GM21367 (cell line): ENCODE measurements at regions not wholly inside any gene's neighbourhood (a gene's known extent, or its start where the extent isn't known, plus 50 kb on each side); places are given as distances from the start of the nearest gene placed in this dataset.
"Not testable (repeated sequence)": the region's sequence is repeated elsewhere in the genome, so short reads cannot be mapped to it uniquely, and the experiment has no call there.

Source experiments
- ATAC-seq: cut with Tn5 transposase; IDR thresholded peaks from one replicate; pipeline ENCODE4 v1.9.1; 2021; ENCODE audit not compliant: unreplicated experiment

GRCh38 chr2:53498210-53498609 is 269.4 kb upstream of the CHAC2 start:
- no peak for ATAC-seq

GRCh38 chr2:53497020-53497419 is 270.6 kb upstream of the CHAC2 start:
- ATAC-seq, result no peak

- ATAC-seq, result no peak
Measured at GRCh38 chr2:53493210-53493609, 274.4 kb upstream of the CHAC2 start.

DNA sequence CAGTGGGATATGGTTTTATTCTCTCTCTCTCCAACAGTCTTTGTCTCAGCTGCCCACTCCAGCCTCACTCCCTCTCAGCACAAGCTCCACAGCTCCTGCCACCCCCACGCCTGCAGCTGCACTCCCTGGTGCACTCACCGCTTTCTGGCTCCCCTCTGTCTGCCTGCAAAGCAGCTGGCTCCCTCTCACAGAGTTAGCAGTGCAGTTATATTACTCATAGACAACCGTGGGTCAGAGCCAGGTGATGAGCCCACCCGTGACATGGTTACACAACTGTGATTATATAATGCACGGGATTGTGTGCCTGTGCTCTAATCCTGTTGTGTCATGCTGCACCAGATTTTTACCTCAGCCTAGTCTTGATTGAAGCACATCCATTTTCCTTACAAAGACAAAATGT is 276.9 kb upstream of the CHAC2 start:
- ATAC-seq, result no peak

DNA sequence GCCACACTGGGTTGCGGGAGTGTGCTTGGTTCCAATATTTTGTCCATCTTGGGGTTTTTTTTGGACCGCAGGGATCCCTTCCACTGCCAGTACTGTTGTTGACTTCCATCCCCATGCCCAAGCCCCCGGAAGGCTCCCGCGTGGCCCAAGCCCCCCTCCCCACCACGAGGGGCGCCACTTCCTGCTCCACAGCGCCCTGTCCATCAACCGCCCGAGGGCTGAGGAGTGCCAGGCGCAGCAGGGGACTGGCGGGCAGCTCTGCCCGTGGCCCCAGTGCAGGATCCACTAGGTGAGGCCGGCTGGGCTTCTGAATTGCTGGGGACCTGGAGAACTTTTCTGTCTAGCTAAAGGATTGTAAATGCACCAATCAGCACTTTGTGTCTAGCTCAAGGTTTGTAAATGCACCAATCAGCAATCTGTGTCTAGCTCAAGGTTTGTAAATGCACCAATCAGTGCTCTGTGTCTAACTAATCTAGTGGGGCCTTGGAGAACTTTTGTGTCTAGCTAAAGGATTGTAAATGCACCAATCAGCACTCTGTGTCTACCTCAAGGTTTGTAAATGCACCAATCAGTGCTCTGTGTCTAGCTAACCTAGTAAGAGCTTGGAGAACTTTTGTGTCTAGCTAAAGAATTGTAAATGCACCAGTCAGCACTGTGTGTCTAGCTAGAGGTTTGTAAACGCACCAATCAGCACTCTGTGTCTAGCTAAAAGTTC is 281.3 kb upstream of the CHAC2 start:
- ATAC-seq, result not testable (repeated sequence)

GRCh38 chr2:53485021-53485728 is 282.4 kb upstream of the CHAC2 start:
- no peak for ATAC-seq

- ATAC-seq, result no peak
Measured at GRCh38 chr2:53484531-53484930, 283.1 kb upstream of the CHAC2 start.

GRCh38 chr2:53477517-53477916 is 290.1 kb upstream of the CHAC2 start:
- no peak for ATAC-seq

GRCh38 chr2:53476834-53477233 is 290.8 kb upstream of the CHAC2 start:
- no peak for ATAC-seq

GRCh38 chr2:53475766-53476165 is 291.8 kb upstream of the CHAC2 start:
- ATAC-seq, result no peak

DNA sequence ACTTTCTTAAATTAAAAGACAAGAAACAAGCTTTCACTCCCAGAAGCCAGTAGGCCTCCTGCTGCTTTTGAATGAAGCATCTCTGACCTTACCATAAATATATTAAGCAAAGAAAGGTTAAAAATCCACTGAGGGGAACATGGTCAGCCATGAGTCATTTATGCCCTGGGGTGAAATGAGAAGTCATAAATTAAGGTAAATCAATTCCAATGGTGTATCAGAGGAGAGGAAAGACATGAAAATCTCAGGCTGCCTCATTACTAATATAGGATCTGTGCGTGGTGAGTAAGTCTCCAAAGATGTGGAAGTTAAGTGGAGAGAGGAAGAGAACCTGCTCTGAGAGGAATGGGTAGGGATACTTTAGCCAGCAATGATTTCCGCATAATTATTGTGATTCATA is 292.3 kb upstream of the CHAC2 start:
- no peak for ATAC-seq

DNA sequence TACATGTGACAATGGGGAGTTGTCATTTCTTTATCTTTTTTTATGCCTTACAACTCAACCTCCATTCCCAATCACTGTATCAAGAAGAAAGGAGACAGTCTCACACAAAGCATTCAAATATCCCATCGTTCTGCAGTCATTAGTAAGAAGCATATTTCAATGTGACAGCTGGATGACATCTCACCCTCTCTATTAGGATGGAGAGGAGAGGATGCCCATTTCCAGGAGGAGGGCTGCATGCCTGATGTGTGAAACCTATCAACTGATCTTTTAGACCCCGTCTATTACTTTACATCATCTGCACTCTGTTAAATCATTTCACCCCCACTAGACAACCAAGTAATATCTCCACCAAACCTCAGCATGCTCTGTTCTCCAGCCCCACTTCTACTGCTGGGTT is 292.7 kb upstream of the CHAC2 start:
- ATAC-seq, result no peak

DNA sequence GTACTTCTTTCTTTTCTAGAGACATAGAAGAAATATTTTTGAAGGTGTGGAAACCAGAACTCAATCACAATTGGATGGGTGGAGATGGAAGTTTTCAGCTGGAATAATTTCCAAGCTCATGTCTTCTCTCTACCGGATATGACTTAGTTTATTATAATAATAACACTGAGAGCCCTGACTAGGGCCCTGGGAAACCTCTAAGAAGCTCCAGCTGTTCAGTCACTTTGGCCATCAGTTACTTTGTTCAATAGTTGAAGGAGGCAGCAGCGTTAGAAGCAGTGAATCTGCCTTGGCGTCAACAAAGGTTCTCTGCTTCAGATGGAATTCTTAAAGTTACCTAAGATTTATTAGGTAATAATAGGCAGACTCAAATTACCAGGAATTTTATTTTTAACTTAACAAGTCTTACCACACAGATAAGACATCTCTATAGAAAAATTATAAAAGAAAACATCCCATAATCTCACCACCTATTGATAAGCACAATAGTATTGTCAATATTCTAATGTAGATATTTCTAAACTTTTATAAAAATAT is 293.8 kb upstream of the CHAC2 start:
- no peak for ATAC-seq

GRCh38 chr2:53473236-53473635 is 294.4 kb upstream of the CHAC2 start:
- no peak for ATAC-seq

GRCh38 chr2:53467467-53468180 is 300.0 kb upstream of the CHAC2 start:
- ATAC-seq, result no peak

DNA sequence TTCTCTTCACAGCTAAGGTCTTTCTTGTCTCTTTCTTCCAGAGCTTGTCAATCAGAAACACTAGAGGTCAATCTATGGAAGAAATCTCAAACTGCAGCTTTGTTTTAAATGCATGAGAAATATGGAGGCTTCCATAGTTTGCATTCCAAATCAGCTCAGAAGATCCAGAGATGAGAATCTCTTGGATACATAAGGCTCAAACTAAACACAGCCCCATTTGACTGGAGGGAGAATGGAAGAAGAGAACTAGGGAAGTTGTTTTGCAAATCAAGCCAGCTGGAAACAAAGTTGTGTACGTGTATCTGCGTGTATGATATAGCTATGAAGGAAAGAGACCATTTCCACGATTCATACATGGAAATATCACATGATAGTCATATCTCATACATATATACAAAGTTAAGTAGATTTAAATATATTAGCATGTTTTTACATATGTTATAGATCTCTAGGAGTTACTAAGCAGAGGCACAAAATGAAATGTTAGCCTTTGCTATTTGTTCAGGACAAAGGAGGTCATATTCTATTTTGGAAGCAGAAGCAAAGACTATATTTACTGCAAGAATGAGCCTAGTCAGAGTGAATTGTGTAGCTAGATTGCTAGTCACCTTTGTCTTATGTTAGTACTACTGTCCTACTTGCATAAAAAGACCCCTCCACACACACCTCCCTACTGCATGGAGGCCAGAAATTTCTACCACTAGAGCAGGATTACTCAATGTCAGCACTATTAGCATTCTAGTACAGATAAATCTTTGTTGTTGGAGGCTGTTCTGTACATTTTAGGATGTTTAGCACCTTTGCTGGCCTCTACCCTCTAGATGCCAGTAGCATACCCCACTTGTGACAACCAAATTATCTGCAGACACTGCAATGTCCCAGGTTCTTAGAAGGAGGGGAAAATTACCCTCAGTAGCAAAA is 303.5 kb upstream of the CHAC2 start:
- ATAC-seq, result no peak

- ATAC-seq, result no peak
Measured at GRCh38 chr2:53460937-53461336, 306.7 kb upstream of the CHAC2 start.

DNA sequence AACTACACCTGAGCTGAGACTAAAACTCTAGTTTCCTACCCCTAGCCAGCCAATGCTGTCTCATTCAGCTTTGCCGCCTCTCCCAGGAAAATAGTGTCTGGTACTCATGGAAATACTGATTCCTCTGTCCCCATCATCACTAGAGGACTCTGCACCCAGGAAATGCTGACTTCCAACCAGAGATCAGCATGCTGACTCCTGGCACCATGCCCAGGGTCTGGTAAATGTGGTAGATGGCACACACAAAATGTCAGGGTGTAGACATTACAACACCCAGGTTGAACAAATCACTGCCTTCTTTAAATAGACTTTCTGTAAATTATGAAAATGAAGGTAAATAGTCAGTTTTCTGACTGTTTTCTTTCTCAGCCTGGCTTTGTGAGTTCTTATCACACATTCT is 307.3 kb upstream of the CHAC2 start:
- no peak for ATAC-seq

- no peak for ATAC-seq
Measured at GRCh38 chr2:53455094-53455493, 312.5 kb upstream of the CHAC2 start.

- no peak for ATAC-seq
Measured at GRCh38 chr2:53452957-53453748, 314.5 kb upstream of the CHAC2 start.
